Amniotic epithelial cell (primary cell): ENCODE measurements at regions not wholly inside any gene's neighbourhood (a gene's known extent, or its start where the extent isn't known, plus 50 kb on each side); places are given as distances from the start of the nearest gene placed in this dataset.
A peak's percentile ranks its signal among the peaks of the same experiment; 100 is the strongest.
"Not testable (repeated sequence)": the region's sequence is repeated elsewhere in the genome, so short reads cannot be mapped to it uniquely, and the experiment has no call there.

Experiments used
- DNase-seq: peaks from one replicate; pipeline ENCODE4 v3.0.0-alpha.2; 2010; ENCODE audit warnings: low read depth

DNA sequence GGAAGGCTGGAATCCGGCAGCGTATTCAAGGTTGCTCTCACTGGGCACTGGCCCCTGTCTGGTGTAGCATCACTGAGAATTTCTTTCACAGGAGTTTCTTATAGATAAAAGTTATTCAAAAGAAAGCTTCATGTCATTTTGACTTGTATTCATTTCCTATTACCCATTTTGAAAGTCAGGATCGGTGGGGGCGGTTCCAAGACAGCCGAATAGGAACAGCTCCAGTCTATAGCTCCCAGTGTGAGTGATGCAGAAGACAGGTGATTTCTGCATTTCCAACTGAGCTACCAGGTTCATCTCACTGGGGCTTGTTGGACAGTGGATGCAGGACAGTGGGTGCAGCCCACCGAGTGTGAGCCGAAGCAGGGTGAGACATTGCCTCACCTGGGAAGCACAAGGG, 51.5 kb upstream of the CDC42EP3 start:
- DNase-seq: not testable (repeated sequence)

DNA sequence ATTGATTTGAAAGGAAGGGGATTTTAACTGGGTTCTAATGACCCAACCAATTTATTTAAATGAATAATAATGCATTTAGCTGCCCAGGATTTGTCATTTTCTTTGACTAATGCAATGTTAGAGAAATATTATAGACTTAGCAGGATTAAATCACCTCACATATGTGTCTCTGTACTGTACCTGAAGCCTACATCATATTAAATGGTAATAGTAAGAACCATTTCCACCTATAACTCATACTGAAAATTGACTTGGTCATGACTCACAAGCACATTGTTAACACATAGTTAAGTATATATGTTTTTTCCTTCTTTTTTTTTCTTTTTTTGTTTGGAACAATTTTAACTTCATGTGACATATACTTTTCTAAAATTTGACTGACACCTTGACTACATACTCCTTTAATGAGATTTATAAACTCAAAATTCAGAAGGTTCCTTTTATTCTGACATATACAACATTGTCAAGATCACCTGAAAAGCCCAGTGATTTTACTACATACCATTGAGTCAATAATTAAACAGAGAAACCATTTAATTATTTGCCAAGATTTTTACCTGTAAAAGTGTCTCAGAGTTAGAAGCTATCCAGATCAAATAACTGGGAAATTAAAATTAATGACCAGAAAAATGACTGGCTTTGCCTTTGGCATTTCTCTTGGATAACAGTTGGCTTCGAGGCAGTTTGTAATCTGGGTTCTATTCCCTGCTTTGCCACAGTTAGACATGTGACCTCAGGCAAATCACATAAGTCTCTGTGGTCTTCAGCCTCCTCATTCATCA, 58.8 kb upstream of the CDC42EP3 start:
- no peak for DNase-seq

DNA sequence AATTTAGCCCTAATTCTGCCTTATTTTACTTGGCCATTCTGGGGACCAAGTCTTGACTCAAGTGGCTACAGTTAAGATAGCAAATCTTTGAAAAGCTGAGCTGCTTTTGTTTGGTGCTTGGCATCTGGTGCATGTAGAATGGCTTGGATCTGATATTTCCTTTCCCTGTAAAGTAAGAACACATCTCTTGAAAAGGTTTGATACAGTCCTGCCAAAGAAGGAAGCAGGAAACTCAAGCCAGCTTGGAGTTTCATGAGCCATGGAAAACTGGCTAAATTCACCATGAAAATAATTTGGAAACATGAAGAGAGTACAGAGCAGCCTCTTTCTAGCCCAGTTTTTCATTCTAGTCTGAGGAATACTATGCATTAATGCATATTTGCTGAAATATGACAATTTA, 61.0 kb upstream of the CDC42EP3 start:
- DNase-seq: not testable (repeated sequence)

DNA sequence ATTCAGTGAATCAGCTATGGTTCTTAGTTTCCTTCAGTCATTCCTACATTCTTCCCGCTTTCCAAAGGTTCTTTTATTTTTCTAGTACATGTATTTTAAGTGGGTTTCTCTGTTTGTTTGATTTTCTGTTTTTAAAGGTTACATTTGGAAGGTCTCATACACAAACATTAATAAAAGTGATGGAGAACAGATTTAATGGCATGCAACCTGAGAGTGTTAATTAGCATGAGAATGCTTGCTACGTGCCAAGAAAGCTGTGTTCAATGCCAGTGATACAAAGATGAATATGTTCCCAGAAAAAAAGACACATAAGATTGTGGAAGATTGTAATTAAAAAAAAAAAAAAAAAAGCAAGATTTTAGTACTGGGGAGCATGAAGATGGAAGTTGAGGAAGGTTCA, 61.8 kb upstream of the CDC42EP3 start:
- DNase-seq: no peak

DNA sequence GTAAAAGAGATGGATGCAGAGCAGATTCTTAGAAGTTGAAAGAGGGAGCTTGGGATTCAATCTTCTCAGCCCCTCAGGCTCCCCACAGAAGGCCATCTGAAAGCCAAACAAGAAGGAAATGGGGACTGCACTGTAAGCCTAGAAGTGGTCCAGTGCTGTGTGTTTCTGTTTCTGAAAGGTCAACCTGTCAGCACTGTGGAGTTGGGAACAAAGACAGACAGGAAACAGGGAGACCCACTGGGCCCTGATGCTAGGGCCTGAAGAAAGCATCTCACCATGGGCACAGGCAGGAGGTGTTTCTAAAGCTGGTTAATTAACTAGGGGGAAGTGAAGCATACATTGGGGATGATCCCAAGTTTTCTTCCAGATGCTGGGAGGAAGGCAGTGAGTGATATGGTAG, 62.5 kb upstream of the CDC42EP3 start:
- DNase-seq: not testable (repeated sequence)

DNA sequence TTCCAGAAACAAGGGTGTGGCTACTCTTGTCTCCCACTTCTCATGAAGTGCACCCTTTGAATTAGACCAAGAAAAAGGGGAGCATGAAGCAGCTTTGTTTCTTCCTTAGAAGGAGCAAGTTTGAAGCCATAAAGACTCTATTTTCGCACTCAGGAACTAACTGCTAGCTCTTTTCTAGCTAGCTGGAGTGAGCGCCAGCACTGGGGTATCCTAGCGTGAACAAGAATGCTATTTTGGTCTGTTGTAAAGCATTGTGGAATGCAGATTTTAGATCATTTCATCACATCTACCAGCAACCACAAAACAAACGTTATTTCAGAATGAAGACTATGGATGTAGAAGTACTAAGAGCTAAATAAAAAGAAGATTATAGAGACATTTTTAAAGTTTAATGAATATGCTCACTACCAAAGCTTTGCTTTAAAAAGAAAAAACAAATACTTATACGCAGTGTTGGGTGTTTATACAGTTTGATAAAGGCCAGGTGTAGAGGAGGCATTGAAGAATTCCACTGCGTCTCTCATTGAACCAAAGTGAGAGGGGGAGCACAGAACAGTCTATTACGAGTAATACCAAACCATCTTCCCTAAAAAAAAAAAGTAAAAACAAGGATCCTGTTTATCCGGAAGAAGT, 63.6 kb upstream of the CDC42EP3 start:
- peak; percentile 81 for DNase-seq

DNA sequence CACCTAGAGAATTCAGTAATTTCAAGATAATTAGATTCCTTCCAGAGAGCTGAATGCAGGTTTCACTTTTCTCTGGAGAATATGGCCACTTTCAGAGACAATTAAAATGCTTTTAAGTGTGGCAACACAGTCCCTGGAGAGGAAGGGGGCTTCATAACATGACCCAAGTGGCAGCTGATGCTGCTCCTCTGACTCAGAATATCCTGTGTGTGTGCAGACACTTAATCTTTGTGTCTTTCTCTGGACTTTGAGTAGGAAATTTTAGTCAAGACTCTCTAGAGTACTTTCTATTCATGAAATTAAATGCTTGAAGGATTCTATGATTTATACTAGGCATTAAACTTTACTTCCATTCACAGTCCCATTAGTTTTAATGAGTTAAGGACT, 64.1 kb upstream of the CDC42EP3 start:
- peak; percentile 29 for DNase-seq

DNA sequence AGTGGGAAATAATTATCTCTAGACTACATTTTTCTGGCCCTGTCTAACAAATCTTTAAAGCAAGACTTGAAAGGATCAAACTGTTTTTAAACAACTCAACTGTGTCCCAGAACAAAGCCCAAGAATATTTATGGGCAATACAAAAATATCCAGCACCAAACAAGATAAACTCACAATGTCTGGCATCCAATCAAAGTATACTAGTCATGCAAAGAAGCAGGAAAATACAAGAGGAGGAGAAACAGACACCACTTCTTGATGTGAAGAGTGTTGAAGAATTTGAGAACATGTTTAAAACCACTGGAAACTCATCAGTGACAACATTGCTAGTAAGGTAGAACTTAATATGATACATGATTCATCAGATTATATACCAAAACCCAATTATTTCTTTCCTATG, 66.1 kb upstream of the CDC42EP3 start:
- DNase-seq: peak; percentile 77

DNA sequence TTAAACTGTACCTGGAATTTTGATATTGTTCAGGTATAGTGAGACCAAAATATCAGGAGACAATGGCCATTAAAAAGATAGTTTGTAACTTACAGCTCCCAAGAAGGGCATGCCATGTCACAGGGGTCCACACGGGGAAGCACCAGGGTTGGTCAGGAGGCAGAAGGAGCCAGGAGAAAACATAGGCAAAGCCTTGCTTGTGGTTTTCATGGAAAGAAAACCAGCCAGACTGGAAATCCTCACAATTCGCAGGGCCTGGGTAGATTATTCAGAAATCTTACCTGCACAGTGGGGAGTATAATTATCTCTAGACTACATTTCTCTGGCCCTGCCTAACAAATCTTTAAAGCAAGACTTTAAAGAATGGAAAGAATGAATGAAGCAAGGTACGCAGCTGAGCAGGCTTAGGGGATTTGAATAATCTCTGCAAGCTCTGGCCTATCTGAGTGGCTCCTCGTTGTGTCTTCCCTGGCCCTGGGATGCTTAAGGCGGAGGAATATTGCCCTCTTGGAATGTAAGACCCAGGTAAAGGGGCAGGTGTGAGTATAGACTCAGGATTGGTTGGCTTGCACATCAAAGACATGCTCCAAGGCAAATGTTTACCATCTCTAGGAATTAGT, 66.9 kb upstream of the CDC42EP3 start:
- DNase-seq: no peak

DNA sequence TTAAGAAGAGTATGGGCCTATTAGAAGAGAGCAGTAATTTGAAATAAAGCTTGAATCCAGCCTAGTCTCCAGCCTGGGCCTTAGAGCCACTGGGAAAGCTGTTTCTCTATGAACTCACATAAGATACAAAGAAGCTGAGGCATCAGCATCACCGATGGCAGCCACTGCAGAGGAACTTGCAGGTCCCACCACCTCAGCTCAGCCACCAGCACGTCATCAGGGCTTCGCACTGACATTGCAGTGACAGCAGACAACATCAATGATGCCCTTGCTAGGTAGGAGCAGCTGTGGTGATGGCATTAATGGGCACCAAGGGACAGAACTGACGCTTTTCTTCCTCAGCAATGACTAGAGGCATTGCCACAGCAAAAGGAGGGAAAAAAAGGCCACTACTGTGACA, 67.7 kb upstream of the CDC42EP3 start:
- DNase-seq: no peak

DNA sequence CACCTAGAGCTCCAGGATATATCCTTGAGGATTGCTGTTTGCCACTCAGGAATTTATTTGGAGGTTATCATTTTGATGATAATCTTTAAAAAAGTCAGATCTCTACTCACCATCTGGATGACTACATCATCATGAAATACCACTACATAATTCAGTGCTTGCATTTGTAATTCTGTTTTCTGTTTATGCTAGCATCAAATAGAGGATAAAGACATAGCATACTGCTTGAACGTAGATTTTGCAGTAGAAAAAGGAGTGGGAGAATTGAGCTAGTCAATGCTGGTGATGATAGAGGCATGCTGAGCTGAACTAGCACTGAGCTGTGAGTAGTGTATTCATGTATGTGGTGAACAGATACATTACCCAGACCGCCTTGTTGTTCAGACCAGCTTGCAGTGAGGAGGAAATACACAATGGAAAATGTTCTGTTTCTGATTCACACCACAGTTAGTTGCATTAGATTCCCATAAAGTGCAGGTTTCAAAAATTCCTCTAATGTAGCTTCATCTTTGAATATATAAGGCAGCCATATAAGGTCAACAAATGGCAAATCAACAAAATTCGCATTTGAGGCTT, 68.8 kb upstream of the CDC42EP3 start:
- DNase-seq: peak; percentile 83

DNA sequence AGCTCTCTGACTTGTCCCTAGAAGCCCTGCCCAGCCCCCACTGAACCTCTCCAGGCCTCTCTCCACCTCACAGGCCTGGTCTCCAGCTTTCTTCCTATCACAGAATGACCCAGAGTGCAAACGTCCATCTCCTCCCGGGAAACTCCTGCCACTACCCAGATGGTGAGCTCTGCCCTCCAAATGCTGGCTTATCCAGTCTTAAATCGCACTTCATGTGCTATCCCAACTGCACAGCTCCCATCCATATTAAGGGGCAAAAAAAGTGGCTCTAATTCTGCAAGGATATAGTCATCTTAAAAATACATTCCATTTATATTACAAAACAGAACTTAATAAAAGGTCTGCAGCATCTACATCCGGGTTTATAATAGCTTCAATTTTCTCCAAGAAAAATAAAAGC, 70.8 kb upstream of the CDC42EP3 start:
- DNase-seq: no peak

DNA sequence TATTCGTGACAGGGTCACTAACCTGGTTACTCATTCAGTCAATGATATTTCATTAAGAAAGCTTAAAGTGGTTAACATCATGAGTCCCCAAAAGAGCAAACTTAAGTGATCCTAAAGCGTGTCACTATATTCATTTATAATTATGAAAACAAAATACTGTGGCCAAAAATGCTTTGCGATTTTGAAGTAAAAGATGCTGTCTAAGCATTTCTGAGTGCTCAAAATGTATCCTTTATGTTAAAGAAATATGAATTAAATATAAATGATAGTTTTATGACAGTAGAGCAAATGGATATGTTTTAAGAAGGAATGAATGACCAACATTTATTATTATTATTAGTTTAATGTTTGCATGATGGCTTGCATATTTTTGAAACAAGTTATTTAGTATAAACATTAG, 72.6 kb upstream of the CDC42EP3 start:
- no peak for DNase-seq

DNA sequence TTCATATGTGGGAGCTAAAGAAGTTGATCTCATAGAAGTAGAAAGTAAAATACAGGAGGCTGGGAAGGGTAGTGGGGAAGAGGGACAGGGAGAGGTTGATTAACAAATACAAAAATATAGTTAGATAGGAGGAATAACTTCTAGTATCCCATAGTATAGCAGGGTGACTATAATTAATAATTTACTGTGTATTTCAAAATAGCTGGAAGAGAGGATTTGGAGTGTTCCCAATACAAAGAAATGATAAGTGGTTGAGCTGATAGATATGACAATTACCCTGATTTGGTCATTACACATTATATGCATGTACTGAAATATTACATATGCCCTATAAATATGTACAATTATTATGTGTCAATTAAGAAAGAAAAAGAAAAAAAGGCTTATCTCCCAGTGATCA, 73.5 kb upstream of the CDC42EP3 start:
- not testable (repeated sequence) for DNase-seq

DNA sequence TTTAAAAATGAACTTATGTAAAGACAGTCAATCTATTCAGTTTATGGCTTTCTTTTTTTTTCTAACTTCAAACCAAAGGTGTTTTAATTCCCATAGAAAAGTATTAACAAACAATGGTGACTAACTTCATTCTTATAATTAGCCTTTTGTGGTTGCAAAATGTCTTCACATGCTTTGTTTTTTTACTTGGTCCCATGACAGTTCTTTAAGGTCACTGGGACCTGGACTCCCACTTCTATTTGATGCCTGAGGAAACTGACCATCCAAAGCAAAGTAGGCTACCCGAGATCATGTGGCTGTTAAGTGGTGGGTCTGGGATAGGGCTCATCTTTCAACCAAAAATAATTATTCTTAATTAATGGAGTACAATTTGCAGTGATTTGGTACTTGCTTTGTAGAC, 74.6 kb upstream of the CDC42EP3 start:
- DNase-seq: not testable (repeated sequence)

DNA sequence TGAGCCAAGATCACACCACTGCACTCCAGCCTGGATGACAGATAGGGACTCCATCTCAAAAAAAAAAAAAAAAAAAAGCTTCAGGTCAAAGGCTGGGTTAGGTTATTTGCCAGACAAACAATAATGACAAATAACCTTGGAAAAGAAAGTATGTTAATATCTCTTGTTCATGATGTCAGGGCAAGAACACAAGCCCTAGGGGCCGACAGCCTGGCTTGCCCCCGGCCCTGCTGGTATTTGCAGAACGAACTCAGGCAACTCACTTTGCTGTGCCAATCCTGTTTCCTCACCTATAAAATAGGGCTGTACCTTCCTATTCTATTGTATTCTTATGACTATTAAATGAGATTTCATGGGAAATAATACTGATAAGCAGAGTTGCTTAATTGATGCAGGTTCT, 75.4 kb upstream of the CDC42EP3 start:
- DNase-seq: no peak

DNA sequence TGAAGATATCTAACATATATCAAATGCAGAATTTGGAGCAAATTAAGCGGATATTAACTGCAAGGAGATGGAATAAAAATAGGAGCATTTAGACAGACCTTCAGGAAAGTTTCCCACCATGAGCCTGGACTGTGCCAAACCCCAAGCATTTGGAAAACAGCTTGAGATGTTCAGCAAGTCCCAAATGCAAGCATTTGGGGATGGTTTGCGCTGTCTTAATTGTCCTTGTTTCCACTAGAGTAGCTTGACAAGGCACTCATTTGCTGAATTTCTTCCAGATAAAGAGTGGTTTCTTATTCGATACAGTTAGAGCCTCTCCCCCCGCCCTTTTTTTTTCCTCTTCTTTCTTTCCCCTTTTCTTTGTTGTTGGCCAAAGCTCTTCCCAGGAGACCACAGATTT, 77.1 kb upstream of the CDC42EP3 start:
- DNase-seq: no peak

DNA sequence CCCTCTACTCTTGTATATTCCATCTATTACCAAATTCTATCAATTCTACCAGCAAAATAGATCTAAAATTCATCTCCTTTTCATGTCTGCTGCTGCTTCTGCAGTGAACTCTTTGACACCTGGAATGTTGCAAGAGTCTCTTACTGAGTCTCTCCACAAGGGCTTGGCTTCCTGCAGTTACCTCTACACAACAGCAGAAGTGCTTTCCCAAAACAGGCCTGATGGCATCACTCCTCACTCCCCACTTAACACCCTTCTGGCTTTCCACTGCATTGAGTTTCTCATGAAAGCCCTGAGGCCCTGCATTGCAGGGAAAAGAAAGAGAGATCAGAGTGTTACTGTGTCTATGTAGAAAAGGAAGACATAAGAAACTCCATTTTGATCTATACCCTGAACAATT, 78.8 kb upstream of the CDC42EP3 start:
- not testable (repeated sequence) for DNase-seq

DNA sequence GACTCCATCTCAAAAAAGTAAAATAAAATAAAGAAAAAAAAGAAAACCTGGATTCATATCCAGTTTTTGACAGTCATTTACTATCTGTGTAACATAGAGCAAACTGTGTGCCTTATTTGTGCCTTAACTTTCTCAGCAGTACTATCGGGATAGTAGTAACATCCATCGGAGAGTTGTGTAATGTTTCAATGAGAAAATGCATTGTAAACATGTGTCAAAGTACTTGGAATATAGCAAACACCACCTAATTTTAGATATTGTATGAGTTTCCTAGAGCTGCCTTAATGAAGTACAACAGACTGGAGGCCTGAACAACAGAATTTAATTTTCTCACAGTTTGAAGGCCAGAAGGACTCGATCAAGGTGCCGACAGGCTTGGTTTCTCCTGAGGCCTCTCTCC, 81.3 kb upstream of the CDC42EP3 start:
- no peak for DNase-seq

DNA sequence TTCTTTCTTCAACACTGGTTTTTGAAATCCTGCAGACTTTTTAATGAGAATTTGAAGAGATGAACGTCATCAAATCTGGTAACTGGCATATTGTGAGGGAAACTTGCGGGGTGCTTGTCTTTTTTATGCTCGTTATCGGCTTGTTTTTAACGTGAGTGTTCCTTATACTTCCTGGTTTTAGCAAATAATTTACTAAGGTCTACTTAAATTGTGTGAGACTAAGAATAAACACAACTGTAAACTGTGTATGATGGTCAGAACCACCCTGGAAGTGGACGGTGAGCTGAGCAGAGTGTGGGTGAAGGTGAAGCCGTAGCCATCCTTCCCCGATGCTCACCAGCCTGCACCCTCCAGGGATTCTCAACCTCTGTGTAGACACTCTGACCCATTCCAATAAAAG, 82.3 kb upstream of the CDC42EP3 start:
- no peak for DNase-seq

DNA sequence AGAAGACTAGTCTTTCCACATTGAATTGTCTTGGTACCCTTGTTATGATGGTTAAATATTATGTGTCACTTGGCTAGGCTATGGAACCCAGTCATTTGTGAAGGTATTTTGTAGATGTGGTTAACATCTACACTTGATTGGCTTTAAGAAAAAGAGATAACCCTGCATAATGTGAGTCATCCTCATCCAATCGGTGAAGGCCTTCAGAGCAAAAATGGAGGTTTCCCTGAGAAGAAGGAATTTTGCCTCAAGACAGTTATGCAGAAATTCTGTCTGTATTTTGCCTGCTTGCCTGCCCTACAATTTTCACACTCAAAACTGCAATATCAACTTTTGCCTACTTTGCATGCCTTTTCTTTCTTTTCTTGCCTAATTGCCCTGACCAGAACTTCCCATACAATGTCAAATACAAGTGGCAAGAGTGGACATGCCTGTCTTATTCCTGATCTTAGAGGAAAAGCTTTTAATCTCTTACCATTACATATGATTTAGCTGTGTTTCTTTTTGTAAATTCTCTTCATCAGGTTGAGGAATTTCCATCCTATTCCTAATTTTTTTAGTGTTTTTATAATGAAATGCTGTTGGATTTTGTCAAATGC, 84.6 kb upstream of the CDC42EP3 start:
- not testable (repeated sequence) for DNase-seq

DNA sequence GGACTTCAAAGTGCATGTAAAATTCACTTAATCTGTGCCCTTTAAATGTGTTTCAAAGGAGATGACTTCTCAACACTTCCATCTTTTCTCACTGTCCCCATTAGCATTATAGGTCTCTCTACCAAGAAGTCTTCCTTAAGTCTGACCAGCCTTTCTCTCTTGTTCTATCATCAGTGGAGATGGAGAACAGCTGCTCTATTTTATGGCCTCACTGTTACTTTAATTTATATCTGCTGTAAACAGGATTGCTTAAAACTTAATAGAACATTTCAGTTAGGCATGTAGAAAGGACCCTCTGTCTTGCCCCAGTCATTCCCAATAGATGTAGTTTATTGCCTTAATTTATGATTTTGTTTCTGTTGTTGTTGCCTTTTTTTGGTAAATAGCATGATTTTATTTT, 86.0 kb upstream of the CDC42EP3 start:
- DNase-seq: not testable (repeated sequence)

DNA sequence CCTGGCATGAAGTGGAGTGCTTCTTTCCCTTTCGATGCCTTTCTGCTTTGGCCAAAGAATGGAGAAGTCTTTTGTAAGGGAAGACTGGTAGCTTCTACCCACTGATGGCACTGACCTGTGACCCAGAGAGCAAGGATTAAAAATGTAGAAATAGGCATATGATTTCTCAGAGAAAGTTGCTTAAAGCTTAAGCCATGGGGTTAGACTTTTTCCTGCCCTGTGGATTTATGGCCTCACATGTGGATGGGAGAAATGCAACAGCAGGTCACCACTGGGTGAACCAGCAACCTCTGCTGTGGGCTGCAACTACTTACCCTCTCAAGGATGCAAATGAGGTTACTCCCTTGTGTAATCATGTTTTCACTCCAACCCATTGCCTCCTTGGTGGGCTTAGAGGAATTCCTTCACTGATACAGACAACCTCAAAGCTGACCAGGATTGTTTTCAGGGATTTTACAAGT, 86.7 kb upstream of the CDC42EP3 start:
- DNase-seq: peak; percentile 94
